ENCODE measurements at regions not wholly inside any gene's neighbourhood (a gene's known extent, or its start where the extent isn't known, plus 50 kb on each side); places are given as distances from the start of the nearest gene placed in this dataset.

DNA sequence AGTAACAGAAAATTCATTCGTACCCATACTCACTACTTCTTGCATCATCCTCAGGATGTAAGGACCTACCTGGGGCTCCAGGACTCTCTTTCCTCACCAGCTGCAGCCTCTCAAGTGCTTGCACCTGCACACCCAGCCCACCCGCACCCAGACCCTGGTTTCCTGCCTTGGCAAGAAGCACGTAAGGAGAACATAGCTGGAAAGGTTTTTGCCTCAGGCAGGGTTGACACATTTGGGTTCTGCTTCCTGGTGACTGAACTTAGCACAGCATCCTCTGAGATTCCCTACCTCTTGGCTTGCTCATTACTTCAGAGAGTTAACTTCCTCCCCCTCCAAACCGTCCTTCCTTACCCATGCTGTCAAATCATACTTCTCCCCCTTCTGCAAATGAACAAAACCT, 556.9 kb downstream of the CD83 start:
- H3K27me3 ChIP-seq (ENCODE audit: control insufficient read depth, insufficient read depth, low read length) = no peaks in the 10 kb centered on the region
- no peak overlapping the region for H3K4me3 Mint-ChIP-seq
- no peak for ATAC-seq

DNA sequence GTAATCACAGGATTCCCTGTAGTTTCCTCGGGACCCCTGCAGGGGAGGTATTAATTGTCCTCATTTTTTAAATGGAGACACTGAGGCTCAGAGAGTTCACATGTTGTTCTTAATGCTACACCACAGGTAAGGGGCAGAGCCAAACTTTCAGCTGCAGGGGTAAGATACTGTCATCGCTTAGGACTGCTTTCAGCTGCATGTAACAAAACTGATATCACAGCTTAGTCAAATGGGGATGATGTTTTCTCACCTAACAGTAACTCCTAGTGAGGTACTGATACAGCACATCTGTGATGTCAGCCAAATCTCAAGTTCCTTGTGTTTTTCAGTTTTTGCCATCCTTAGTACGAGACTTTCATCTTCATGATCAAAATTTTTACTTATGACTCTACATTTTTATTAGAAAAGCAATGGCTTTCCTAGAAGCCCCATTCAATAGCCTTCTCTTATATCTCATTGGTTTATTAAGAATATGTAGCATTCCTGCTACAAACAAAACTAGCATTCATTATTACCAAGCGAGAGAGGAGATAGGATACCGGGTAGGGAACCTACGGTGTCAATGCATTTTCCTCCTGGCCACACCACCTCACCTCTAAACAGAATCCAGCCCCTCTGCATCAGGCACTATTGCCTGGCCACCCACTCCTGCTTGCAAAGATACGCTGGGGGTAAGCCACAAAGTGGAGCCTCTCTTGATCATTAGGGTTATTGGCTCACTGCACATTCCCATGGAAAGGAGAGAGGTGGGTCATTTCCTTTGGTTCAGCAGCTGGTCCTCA, 557.5 kb downstream of the CD83 start:
- 87% methylated on average over 7 of the region's 7 CpGs for WGBS (ENCODE audit: insufficient coverage)
- H3K36me3 ChIP-seq (ENCODE audit: control insufficient read depth, insufficient read depth, low read length) = no peaks in the 10 kb centered on the region
- intact Hi-C loops (cut with micrococcal nuclease) = no loop called here
- no peaks in the 10 kb centered on the region for H3K27me3 ChIP-seq (ENCODE audit: control insufficient read depth, insufficient read depth, low read length)
- no peaks in the 10 kb centered on the region for H3K9me3 Mint-ChIP-seq
- H3K27ac Mint-ChIP-seq = no peak overlapping the region
- ATAC-seq (no peak), DNase-seq (no peak)
- H3K4me1 ChIP-seq (ENCODE audit: control insufficient read depth, insufficient read depth, low read length) = no peaks in the 10 kb centered on the region
- no peak overlapping the region for H3K27ac ChIP-seq (ENCODE audit: low read length)
- no peak overlapping the region for H3K4me3 Mint-ChIP-seq
- TF ChIP-seq, protein P1, sequence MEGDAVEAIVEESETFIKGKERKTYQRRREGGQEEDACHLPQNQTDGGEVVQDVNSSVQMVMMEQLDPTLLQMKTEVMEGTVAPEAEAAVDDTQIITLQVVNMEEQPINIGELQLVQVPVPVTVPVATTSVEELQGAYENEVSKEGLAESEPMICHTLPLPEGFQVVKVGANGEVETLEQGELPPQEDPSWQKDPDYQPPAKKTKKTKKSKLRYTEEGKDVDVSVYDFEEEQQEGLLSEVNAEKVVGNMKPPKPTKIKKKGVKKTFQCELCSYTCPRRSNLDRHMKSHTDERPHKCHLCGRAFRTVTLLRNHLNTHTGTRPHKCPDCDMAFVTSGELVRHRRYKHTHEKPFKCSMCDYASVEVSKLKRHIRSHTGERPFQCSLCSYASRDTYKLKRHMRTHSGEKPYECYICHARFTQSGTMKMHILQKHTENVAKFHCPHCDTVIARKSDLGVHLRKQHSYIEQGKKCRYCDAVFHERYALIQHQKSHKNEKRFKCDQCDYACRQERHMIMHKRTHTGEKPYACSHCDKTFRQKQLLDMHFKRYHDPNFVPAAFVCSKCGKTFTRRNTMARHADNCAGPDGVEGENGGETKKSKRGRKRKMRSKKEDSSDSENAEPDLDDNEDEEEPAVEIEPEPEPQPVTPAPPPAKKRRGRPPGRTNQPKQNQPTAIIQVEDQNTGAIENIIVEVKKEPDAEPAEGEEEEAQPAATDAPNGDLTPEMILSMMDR (IDR thresholded peaks at IDR 0.05) = no peak
- H3K27me3 Mint-ChIP-seq (ENCODE audit: low read depth in 2 of 2) = peaks cover 4 to 17% of the 10 kb centered on the region in 2 donors
- H3K9me3 ChIP-seq (ENCODE audit: control insufficient read depth, insufficient read depth, low read length) = no peaks in the 10 kb centered on the region
- no peaks in the 10 kb centered on the region for H3K36me3 Mint-ChIP-seq
- H3K4me1 Mint-ChIP-seq = peaks cover 5 to 9% of the 10 kb centered on the region in 2 donors
- H3K4me3 ChIP-seq (ENCODE audit: low read length) = no peak overlapping the region

More for the DNA sequence above, 556.9 kb downstream of the CD83 start:
- peaks cover 5 to 9% of the 10 kb centered on the region in 2 donors for H3K4me1 Mint-ChIP-seq
- Histone ChIP-seq H3K27ac (ENCODE audit: low read length) (no peak overlapping the region), H3K4me1 (ENCODE audit: control insufficient read depth, insufficient read depth, low read length) (no peaks in the 10 kb centered on the region), H3K9me3 (ENCODE audit: control insufficient read depth, insufficient read depth, low read length) (no peaks in the 10 kb centered on the region), H3K4me3 (ENCODE audit: low read length) (no peak overlapping the region), H3K36me3 (ENCODE audit: control insufficient read depth, insufficient read depth, low read length) (no peaks in the 10 kb centered on the region)
- intact Hi-C loops (cut with micrococcal nuclease) = no loop called here
- H3K9me3 Mint-ChIP-seq = no peaks in the 10 kb centered on the region
- TF ChIP-seq, protein P1 (IDR thresholded peaks at IDR 0.05) = no peak
- no peak overlapping the region for H3K27ac Mint-ChIP-seq
- DNase-seq = no peak
- peaks cover 5 to 23% of the 10 kb centered on the region in 2 donors for H3K27me3 Mint-ChIP-seq (ENCODE audit: low read depth in 2 of 2)
- WGBS (ENCODE audit: insufficient coverage) = 80% methylated on average over 4 of the region's 4 CpGs
- no peaks in the 10 kb centered on the region for H3K36me3 Mint-ChIP-seq

DNA sequence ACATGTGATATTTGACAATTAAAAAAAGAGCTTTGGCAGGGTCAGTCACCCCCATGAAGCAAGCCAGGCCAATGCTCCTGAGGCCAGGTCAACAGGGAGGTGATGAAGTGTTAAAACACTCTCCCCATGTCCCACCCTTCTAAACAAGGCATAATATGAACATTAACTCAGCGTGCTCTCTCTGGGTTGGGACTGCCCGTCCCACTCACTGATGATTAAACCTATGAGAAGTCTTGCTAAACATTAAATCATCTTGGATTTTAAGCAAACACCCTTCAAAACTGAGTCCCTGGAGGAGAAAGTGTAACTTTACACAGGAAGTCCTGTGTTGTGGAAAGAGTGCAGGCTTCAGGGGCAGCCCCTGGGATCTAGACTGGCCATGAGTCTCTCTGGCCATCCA, 558.5 kb downstream of the CD83 start:
- intact Hi-C loops (cut with micrococcal nuclease) = no loop called here
- ATAC-seq (no peak), DNase-seq (no peak)
- Mint-ChIP-seq H3K36me3 (no peaks in the 10 kb centered on the region), H3K4me3 (no peak overlapping the region), H3K27ac (no peak overlapping the region), H3K9me3 (no peaks in the 10 kb centered on the region), H3K27me3 (ENCODE audit: low read depth in 2 of 2) (peaks cover 2 to 8% of the 10 kb centered on the region in 2 donors), H3K4me1 (peaks cover 5 to 9% of the 10 kb centered on the region in 2 donors)
- Histone ChIP-seq H3K27ac (ENCODE audit: low read length) (no peak overlapping the region), H3K4me3 (ENCODE audit: low read length) (no peak overlapping the region), H3K36me3 (ENCODE audit: control insufficient read depth, insufficient read depth, low read length) (no peaks in the 10 kb centered on the region), H3K9me3 (ENCODE audit: control insufficient read depth, insufficient read depth, low read length) (no peaks in the 10 kb centered on the region), H3K4me1 (ENCODE audit: control insufficient read depth, insufficient read depth, low read length) (no peaks in the 10 kb centered on the region), H3K27me3 (ENCODE audit: control insufficient read depth, insufficient read depth, low read length) (no peaks in the 10 kb centered on the region)
- TF ChIP-seq, protein P1 (IDR thresholded peaks at IDR 0.05) = no peak
- WGBS (ENCODE audit: insufficient coverage) = 85% methylated on average over 2 of the region's 2 CpGs
